A549 (cell line): ENCODE measurements at regions not wholly inside any gene's neighbourhood (a gene's known extent, or its start where the extent isn't known, plus 50 kb on each side); places are given as distances from the start of the nearest gene placed in this dataset.

ENCODE experiments used
- BHLHE40 ChIP-seq: IDR thresholded peaks from 2 replicates; pipeline ENCODE4 v1.6.1; 2012; ENCODE audit warnings: low read depth, low read length, inconsistent platforms
- CEBPB ChIP-seq, 2 experiments: fragments of >200 bp in 1 of 2; sonication (Bioruptor Twin) in 1 of 2; formaldehyde crosslinking in 1 of 2; IDR thresholded peaks; 2 replicates each; pipeline ENCODE4 v1.6.1; 2012 to 2016
- EP300 ChIP-seq, 2 experiments: fragments of >200 bp; sonication (Bioruptor Twin); formaldehyde crosslinking; IDR thresholded peaks; 2 replicates in 1 of 2; 3 replicates in 1 of 2; pipeline ENCODE4 v1.6.1; 2016 to 2017
- FOSL2 ChIP-seq, 2 experiments: fragments of 450-650 bp in 1 of 2; fragments of >200 bp in 1 of 2; sonication (Bioruptor Twin) in 1 of 2; formaldehyde crosslinking; IDR thresholded peaks; 2 replicates each; pipeline versions ENCODE4 v1.5.0 to v1.6.1; 2016 to 2020; ENCODE audit warnings: mild to moderate bottlenecking in 1 of 2, moderate library complexity in 1 of 2
- KDM1A ChIP-seq: fragments of 200-600 bp; sonication (generic); IDR thresholded peaks from 2 replicates; pipeline ENCODE4 v1.6.1; 2016; ENCODE audit warnings: low read depth, mild to moderate bottlenecking
- MAZ ChIP-seq: fragments of 150-350 bp; IDR thresholded peaks from 2 replicates; pipeline ENCODE4 v1.6.1; 2014; ENCODE audit warnings: antibody characterized with exemption, low read depth, low read length, borderline replicate concordance
- PHF8 ChIP-seq: fragments of 200-600 bp; sonication (generic); IDR thresholded peaks from 2 replicates; pipeline ENCODE4 v1.6.1; 2016; ENCODE audit warnings: low read depth, mild to moderate bottlenecking, antibody characterized with exemption, moderate library complexity, borderline replicate concordance
- POLR2A ChIP-seq: IDR thresholded peaks from 2 replicates; pipeline ENCODE4 v1.6.1; 2012; ENCODE audit warnings: mild to moderate bottlenecking, low read length
- RAD21 ChIP-seq, 2 experiments: fragments of >200 bp in 1 of 2; sonication (Bioruptor Twin) in 1 of 2; formaldehyde crosslinking in 1 of 2; IDR thresholded peaks in 1 of 2; conservative IDR thresholded peaks in 1 of 2; 2 replicates in 1 of 2; 3 replicates in 1 of 2; pipeline ENCODE4 v1.6.1; 2012 to 2018; ENCODE audit warnings: inconsistent platforms in 1 of 2
- RCOR1 ChIP-seq: fragments of 150-350 bp; IDR thresholded peaks from 2 replicates; pipeline ENCODE4 v1.6.1; 2014; ENCODE audit warnings: antibody characterized with exemption, low read length, low read depth
- REST ChIP-seq: fragments of 200-600 bp; sonication (generic); IDR thresholded peaks from 2 replicates; pipeline ENCODE4 v1.6.1; 2016; ENCODE audit warnings: antibody characterized with exemption, mild to moderate bottlenecking, moderate library complexity
- USF2 ChIP-seq: fragments of 450-650 bp; IDR thresholded peaks from 2 replicates; pipeline ENCODE4 v1.6.1; 2014; ENCODE audit warnings: antibody characterized with exemption
- TF ChIP-seq, protein P1 (sequence below): fragments of >200 bp; sonication (Bioruptor Twin); formaldehyde crosslinking; IDR thresholded peaks from 3 replicates; pipeline ENCODE4 v1.5.1; 2016

DNA sequence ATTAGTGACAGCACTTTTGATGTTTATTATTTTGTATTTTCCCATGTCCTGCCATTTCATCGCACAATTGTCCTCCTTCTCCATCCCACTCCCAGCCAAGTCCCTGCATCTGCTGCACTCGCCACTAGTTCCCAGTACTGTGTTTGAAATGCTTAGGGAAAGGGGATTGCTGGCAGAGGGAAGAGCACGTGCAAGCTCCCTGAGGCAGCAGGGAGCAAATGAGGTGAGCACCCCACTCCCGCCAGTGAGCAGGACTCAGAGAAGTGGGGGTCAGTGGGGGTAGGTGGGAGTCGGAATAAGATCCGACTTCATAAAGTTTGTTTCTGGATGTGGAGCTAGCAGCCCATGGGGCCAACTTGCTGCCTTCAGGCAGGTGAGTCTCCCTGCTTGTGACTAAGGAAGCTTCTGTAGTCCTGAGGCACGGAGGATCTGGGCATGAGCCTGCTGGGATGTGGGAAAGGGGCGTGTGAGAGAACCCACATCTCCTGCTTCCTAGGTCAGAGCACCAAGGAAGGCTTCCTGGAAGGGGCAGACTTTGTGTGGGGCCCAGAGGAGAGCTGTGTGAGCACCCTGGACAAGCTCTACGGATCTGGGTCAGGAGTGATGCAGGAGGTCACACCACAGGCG, 99.7 kb upstream of the TLE3 start:
- TF ChIP-seq, protein P1, sequence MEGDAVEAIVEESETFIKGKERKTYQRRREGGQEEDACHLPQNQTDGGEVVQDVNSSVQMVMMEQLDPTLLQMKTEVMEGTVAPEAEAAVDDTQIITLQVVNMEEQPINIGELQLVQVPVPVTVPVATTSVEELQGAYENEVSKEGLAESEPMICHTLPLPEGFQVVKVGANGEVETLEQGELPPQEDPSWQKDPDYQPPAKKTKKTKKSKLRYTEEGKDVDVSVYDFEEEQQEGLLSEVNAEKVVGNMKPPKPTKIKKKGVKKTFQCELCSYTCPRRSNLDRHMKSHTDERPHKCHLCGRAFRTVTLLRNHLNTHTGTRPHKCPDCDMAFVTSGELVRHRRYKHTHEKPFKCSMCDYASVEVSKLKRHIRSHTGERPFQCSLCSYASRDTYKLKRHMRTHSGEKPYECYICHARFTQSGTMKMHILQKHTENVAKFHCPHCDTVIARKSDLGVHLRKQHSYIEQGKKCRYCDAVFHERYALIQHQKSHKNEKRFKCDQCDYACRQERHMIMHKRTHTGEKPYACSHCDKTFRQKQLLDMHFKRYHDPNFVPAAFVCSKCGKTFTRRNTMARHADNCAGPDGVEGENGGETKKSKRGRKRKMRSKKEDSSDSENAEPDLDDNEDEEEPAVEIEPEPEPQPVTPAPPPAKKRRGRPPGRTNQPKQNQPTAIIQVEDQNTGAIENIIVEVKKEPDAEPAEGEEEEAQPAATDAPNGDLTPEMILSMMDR = no peak
- TF ChIP-seq CEBPB (IDR thresholded peaks at IDR 0.05) (no peak), POLR2A (no peak), RAD21 (conservative IDR thresholded peaks at IDR 0.05 in 1 of 2, IDR thresholded peaks at IDR 0.05 in 1 of 2) (no peak), BHLHE40 (no peak), FOSL2 (IDR thresholded peaks at IDR 0.05) (no peak), FOSL2 (CRISPR knock-in tag; IDR thresholded peaks at IDR 0.05) (no peak), EP300 (IDR thresholded peaks at IDR 0.05) (no peak), RCOR1 (no peak), MAZ (no peak), USF2 (no peak), PHF8 (no peak), KDM1A (no peak), REST (no peak)
